Transverse colon (tissue), 4 donors: ENCODE measurements at regions not wholly inside any gene's neighbourhood (a gene's known extent, or its start where the extent isn't known, plus 50 kb on each side); places are given as distances from the start of the nearest gene placed in this dataset.

Experiments used
- DNase-seq: peaks from one replicate; pipeline ENCODE4 v3.0.0-alpha.2; 2019
- H3K27ac ChIP-seq, 4 donors: fragments of 200-600 bp; sonication (generic); 2 replicates each; pipeline ENCODE4 v1.5.1; 2016 to 2018; ENCODE audit warnings: inconsistent platforms in 4 of 4
- H3K27me3 ChIP-seq: fragments of 200-600 bp; sonication (generic); 2 replicates; pipeline ENCODE4 v1.5.1; 2017; ENCODE audit warnings: inconsistent platforms
- H3K36me3 ChIP-seq, 4 donors: fragments of 200-600 bp; sonication (generic); 2 replicates each; pipeline ENCODE4 v1.5.1; 2017 to 2019; ENCODE audit warnings: inconsistent platforms in 4 of 4
- H3K4me1 ChIP-seq, 4 donors: fragments of 200-600 bp; sonication (generic); 2 replicates each; pipeline ENCODE4 v1.5.1; 2017 to 2020; ENCODE audit warnings: inconsistent platforms in 4 of 4
- H3K4me3 ChIP-seq, 4 donors: fragments of 200-600 bp; sonication (generic); 1 replicate in 1 of 4; 2 replicates in 3 of 4; pipeline versions ENCODE4 v1.5.1 to v1.6.1; 2017 to 2019; ENCODE audit warnings: inconsistent platforms in 4 of 4
- H3K9me3 ChIP-seq, 2 donors: fragments of 200-600 bp; sonication (generic); 2 replicates each; pipeline ENCODE4 v1.5.1; 2017 to 2019; ENCODE audit warnings: inconsistent platforms in 2 of 2
- CTCF ChIP-seq, 5 experiments: fragments of 200-600 bp in 3 of 5; fragments of 450-650 bp in 2 of 5; sonication (generic) in 3 of 5; IDR thresholded peaks; 1 replicate in 2 of 5; 2 replicates in 3 of 5; pipeline ENCODE4 v1.5.1; 2016 to 2017; ENCODE audit warnings: antibody characterized with exemption in 5 of 5, inconsistent platforms in 3 of 5, mild to moderate bottlenecking in 2 of 5, moderate library complexity in 1 of 5
- EP300 ChIP-seq: sonication (generic); formaldehyde crosslinking; IDR thresholded peaks from one replicate; pipeline ENCODE4 v1.6.1; 2017; ENCODE audit warnings: antibody characterized with exemption, low read depth
- POLR2A ChIP-seq: fragments of 450-650 bp; IDR thresholded peaks from one replicate; pipeline ENCODE4 v1.6.1; 2016; ENCODE audit warnings: antibody characterized with exemption, mild to moderate bottlenecking, moderate library complexity
- POLR2AphosphoS5 ChIP-seq, 3 donors: sonication (generic); formaldehyde crosslinking; IDR thresholded peaks; one replicate each; pipeline ENCODE4 v1.6.1; 2016; ENCODE audit warnings: antibody characterized with exemption in 3 of 3
- WGBS, 2 donors: methylation state at CpG; one replicate each; pipeline ENCODE4 v1.1.5; 2018; ENCODE audit warnings: low coverage in 1 of 2; 5-methylcytosine and 5-hydroxymethylcytosine counted together
- in situ Hi-C, 4 donors: fragments of 200-750 bp; cut with MboI; loops; one replicate each; pipeline versions ENCODE4 v1.15.0 to v1.15.1; 2017; ENCODE audit warnings: low sequenced_read_pairs in 3 of 4, low pct_ligation_motif_present in 1 of 4, low pct_unique_long_range_greater_than_20kb in 1 of 4
- intact Hi-C: fragments of 100-400 bp; cut with DNase I; formaldehyde crosslinking; loops from one replicate; pipeline ENCODE4 v1.15.1; 2023; ENCODE audit warnings: low total_unique reads

- Histone ChIP-seq H3K4me3 (no peak overlapping the region), H3K9me3 (no peaks in the 10 kb centered on the region), H3K27ac (no peak overlapping the region), H3K4me1 (no peaks in the 10 kb centered on the region), H3K27me3 (no peaks in the 10 kb centered on the region), H3K36me3 (no peaks in the 10 kb centered on the region)
- DNase-seq = no peak
- intact Hi-C loops (no loop called here), in situ Hi-C loops (no loop called here)
- TF ChIP-seq EP300 (no peak), POLR2AphosphoS5 (IDR thresholded peaks at IDR 0.05) (no peak), POLR2A (no peak), CTCF (IDR thresholded peaks at IDR 0.05) (no peak)
- WGBS, 2 donors = 81 to 85% methylated on average over 2 of the region's 2 CpGs
These were observed 1174.7 kb downstream of the ZPLD1 start for GRCh38 chr3:103609472-103609871.

GRCh38 chr3:103613397-103614156 is 1178.8 kb downstream of the ZPLD1 start:
- no peaks in the 10 kb centered on the region for H3K27me3 ChIP-seq
- in situ Hi-C loops (no loop called here), intact Hi-C loops (no loop called here)
- H3K4me1 ChIP-seq = no peaks in the 10 kb centered on the region
- H3K27ac ChIP-seq = no peak overlapping the region
- TF ChIP-seq EP300 (no peak), POLR2A (no peak)
- DNase-seq = no peak
- 87% methylated on average over 2 of the region's 2 CpGs for WGBS, 2 donors
- no peaks in the 10 kb centered on the region for H3K36me3 ChIP-seq
- H3K4me3 ChIP-seq = no peak overlapping the region
- no peaks in the 10 kb centered on the region for H3K9me3 ChIP-seq

- H3K4me1 ChIP-seq = no peaks in the 10 kb centered on the region
- no peaks in the 10 kb centered on the region for H3K9me3 ChIP-seq
- H3K36me3 ChIP-seq = no peaks in the 10 kb centered on the region
- intact Hi-C loops = no loop called here
- H3K27ac ChIP-seq = no peak overlapping the region
- DNase-seq = no peak
- no peak overlapping the region for H3K4me3 ChIP-seq
- H3K27me3 ChIP-seq = no peaks in the 10 kb centered on the region
- TF ChIP-seq EP300 = no peak
- in situ Hi-C loops = no loop called here
These were observed 1179.9 kb downstream of the ZPLD1 start for GRCh38 chr3:103614719-103615118.

GRCh38 chr3:103617961-103618360 is 1183.1 kb downstream of the ZPLD1 start:
- DNase-seq = no peak
- in situ Hi-C loops = no loop called here
- no peaks in the 10 kb centered on the region for H3K4me1 ChIP-seq
- no peaks in the 10 kb centered on the region for H3K36me3 ChIP-seq
- WGBS, 2 donors = 34 to 59% methylated on average over 2 of the region's 2 CpGs
- no peak overlapping the region for H3K27ac ChIP-seq
- intact Hi-C loops = no loop called here
- no peaks in the 10 kb centered on the region for H3K27me3 ChIP-seq
- no peak for TF ChIP-seq EP300
- no peak for TF ChIP-seq POLR2AphosphoS5 (IDR thresholded peaks at IDR 0.05)
- TF ChIP-seq POLR2A = no peak
- no peak for TF ChIP-seq CTCF (IDR thresholded peaks at IDR 0.05)
- no peak overlapping the region for H3K4me3 ChIP-seq
- no peaks in the 10 kb centered on the region for H3K9me3 ChIP-seq

GRCh38 chr3:103624271-103624670 is 1189.5 kb downstream of the ZPLD1 start:
- Histone ChIP-seq H3K4me3 (no peak overlapping the region), H3K36me3 (no peaks in the 10 kb centered on the region), H3K4me1 (no peaks in the 10 kb centered on the region), H3K27me3 (no peaks in the 10 kb centered on the region), H3K9me3 (peaks cover 0 to under 1% of the 10 kb centered on the region in 2 donors), H3K27ac (no peak overlapping the region)
- intact Hi-C loops = no loop called here
- 64 to 93% methylated on average over 1 of the region's 1 CpG for WGBS, 2 donors
- in situ Hi-C loops = no loop called here
- TF ChIP-seq POLR2AphosphoS5 (IDR thresholded peaks at IDR 0.05) (no peak), POLR2A (no peak), EP300 (no peak), CTCF (IDR thresholded peaks at IDR 0.05) (no peak)
- DNase-seq = no peak
